Sigmoid colon (tissue), 6 donors: ENCODE measurements at regions not wholly inside any gene's neighbourhood (a gene's known extent, or its start where the extent isn't known, plus 50 kb on each side); places are given as distances from the start of the nearest gene placed in this dataset.

Experiments
- DNase-seq: peaks from one replicate; pipeline ENCODE4 v3.0.0-alpha.2; 2019
- H3K27ac ChIP-seq, 4 donors: fragments of 200-600 bp; sonication (generic); one replicate each; pipeline ENCODE4 v1.5.1; 2016 to 2019; ENCODE audit warnings: mild to moderate bottlenecking in 1 of 4
- H3K27me3 ChIP-seq, 3 donors: fragments of 200-600 bp; sonication (generic); one replicate each; pipeline ENCODE4 v1.5.1; 2019; ENCODE audit warnings: mild to moderate bottlenecking in 1 of 3
- H3K36me3 ChIP-seq, 4 donors: fragments of 200-600 bp; sonication (generic); one replicate each; pipeline ENCODE4 v1.5.1; 2016 to 2019
- H3K4me1 ChIP-seq, 4 donors: fragments of 200-600 bp; sonication (generic); one replicate each; pipeline ENCODE4 v1.5.1; 2017 to 2019
- H3K4me3 ChIP-seq, 4 donors: fragments of 200-600 bp; sonication (generic); one replicate each; pipeline ENCODE4 v1.5.1; 2017 to 2019; ENCODE audit warnings: mild to moderate bottlenecking in 2 of 4, moderate library complexity in 1 of 4
- H3K9me3 ChIP-seq, 4 donors: fragments of 200-600 bp in 3 of 4; sonication (generic) in 3 of 4; one replicate each; pipeline versions ENCODE4 v1.5.1 to v1.6.1; 2013 to 2019
- EP300 ChIP-seq, 4 donors: sonication (generic); formaldehyde crosslinking; IDR thresholded peaks; one replicate each; pipeline ENCODE4 v1.6.1; 2017; ENCODE audit warnings: antibody characterized with exemption in 4 of 4
- POLR2A ChIP-seq, 2 donors: fragments of 450-650 bp; IDR thresholded peaks; one replicate each; pipeline ENCODE4 v1.6.1; 2016; ENCODE audit warnings: antibody characterized with exemption in 2 of 2, mild to moderate bottlenecking in 2 of 2, moderate library complexity in 2 of 2
- POLR2AphosphoS5 ChIP-seq, 4 donors: sonication (generic); formaldehyde crosslinking; IDR thresholded peaks; one replicate each; pipeline ENCODE4 v1.6.1; 2017; ENCODE audit warnings: antibody characterized with exemption in 4 of 4
- WGBS, 2 donors: extraction: QIAGEN DNeasy Blood & Tissue Kit; methylation state at CpG; one replicate each; pipeline ENCODE4 v1.1.7; 2013; 5-methylcytosine and 5-hydroxymethylcytosine counted together
- intact Hi-C: fragments of 100-400 bp; cut with DNase I; formaldehyde crosslinking; loops from one replicate; pipeline ENCODE4 v1.15.1; 2023
- small RNA-seq, 3 donors: library from RNA; depleted of rRNA; stranded (forward); fragments of <200 nt; gene quantifications; one replicate each; pipeline ENCODE3, GENCODE V24; 2016
- donor health status: healthy with polysubstance abuse.
- donor health status: healthy.

- Histone ChIP-seq H3K4me3 (no peak overlapping the region), H3K9me3 (peaks cover 0 to 2% (median 0%) of the 10 kb centered on the region in 4 donors), H3K27me3 (no peaks in the 10 kb centered on the region), H3K27ac (no peak overlapping the region), H3K4me1 (no peaks in the 10 kb centered on the region), H3K36me3 (no peaks in the 10 kb centered on the region)
- DNase-seq: no peak
- intact Hi-C loops: no loop called here
- 69 to 77% methylated on average over 5 of the region's 5 CpGs for WGBS, 2 donors
- TF ChIP-seq POLR2AphosphoS5 (IDR thresholded peaks at IDR 0.05): no peak
- no peak for TF ChIP-seq EP300 (IDR thresholded peaks at IDR 0.05)
- TF ChIP-seq POLR2A (IDR thresholded peaks at IDR 0.05): no peak
These were observed 506.7 kb downstream of the POM121L12 start for GRCh38 chr7:53542157-53542556.

Small RNA genes in the stretch of these regions (small RNA-seq; reads per million reads assigned to genes)
- 0 reads per million in 3 donors for gene RN7SKP218
- 0 to 0.07 (median 0) reads per million in 3 donors for gene RNU1-14P
